ENCODE measurements at regions not wholly inside any gene's neighbourhood (a gene's known extent, or its start where the extent isn't known, plus 50 kb on each side); places are given as distances from the start of the nearest gene placed in this dataset.

GRCh38 chr3:31135546-31135945, 241.1 kb upstream of the GADL1 start:
- no peak for TF ChIP-seq CTCF (IDR thresholded peaks at IDR 0.05; ENCODE audit: insufficient read depth, low read length, severe bottlenecking)
- H3K36me3 ChIP-seq (ENCODE audit: control insufficient read depth, insufficient read depth, low read length): no peaks in the 10 kb centered on the region
- H3K27me3 ChIP-seq (ENCODE audit: control insufficient read depth, insufficient read depth, low read length): no peaks in the 10 kb centered on the region
- no peak for FAIRE-seq
- no peak for DNase-seq (ENCODE audit: low read depth)
- H3K4me3 ChIP-seq (ENCODE audit: low read depth, low read length): no peak overlapping the region

- TF ChIP-seq CTCF (IDR thresholded peaks at IDR 0.05; ENCODE audit: insufficient read depth, low read length, severe bottlenecking): no peak
- FAIRE-seq: no peak
- H3K27me3 ChIP-seq (ENCODE audit: control insufficient read depth, insufficient read depth, low read length): no peaks in the 10 kb centered on the region
- no peak overlapping the region for H3K4me3 ChIP-seq (ENCODE audit: low read depth, low read length)
- H3K36me3 ChIP-seq (ENCODE audit: control insufficient read depth, insufficient read depth, low read length): no peaks in the 10 kb centered on the region
- DNase-seq (ENCODE audit: low read depth): peak; percentile 45
Observed at GRCh38 chr3:31137718-31138465, 243.4 kb upstream of the GADL1 start.

- no peak for DNase-seq (ENCODE audit: low read depth)
- H3K36me3 ChIP-seq (ENCODE audit: control insufficient read depth, insufficient read depth, low read length): no peaks in the 10 kb centered on the region
- H3K27me3 ChIP-seq (ENCODE audit: control insufficient read depth, insufficient read depth, low read length): no peaks in the 10 kb centered on the region
- TF ChIP-seq CTCF (IDR thresholded peaks at IDR 0.05; ENCODE audit: insufficient read depth, low read length, severe bottlenecking): no peak
- FAIRE-seq: no peak
- H3K4me3 ChIP-seq (ENCODE audit: low read depth, low read length): no peak overlapping the region
Observed at GRCh38 chr3:31140470-31140869, 246.0 kb upstream of the GADL1 start.

GRCh38 chr3:31142139-31142538, 247.7 kb upstream of the GADL1 start:
- DNase-seq (ENCODE audit: low read depth): no peak
- H3K36me3 ChIP-seq (ENCODE audit: control insufficient read depth, insufficient read depth, low read length): no peaks in the 10 kb centered on the region
- no peak for TF ChIP-seq CTCF (IDR thresholded peaks at IDR 0.05; ENCODE audit: insufficient read depth, low read length, severe bottlenecking)
- no peaks in the 10 kb centered on the region for H3K27me3 ChIP-seq (ENCODE audit: control insufficient read depth, insufficient read depth, low read length)
- FAIRE-seq: no peak
- no peak overlapping the region for H3K4me3 ChIP-seq (ENCODE audit: low read depth, low read length)

GRCh38 chr3:31142543-31142942, 248.1 kb upstream of the GADL1 start:
- H3K27me3 ChIP-seq (ENCODE audit: control insufficient read depth, insufficient read depth, low read length): no peaks in the 10 kb centered on the region
- no peak for TF ChIP-seq CTCF (IDR thresholded peaks at IDR 0.05; ENCODE audit: insufficient read depth, low read length, severe bottlenecking)
- no peak for FAIRE-seq
- H3K36me3 ChIP-seq (ENCODE audit: control insufficient read depth, insufficient read depth, low read length): no peaks in the 10 kb centered on the region
- DNase-seq (ENCODE audit: low read depth): no peak
- no peak overlapping the region for H3K4me3 ChIP-seq (ENCODE audit: low read depth, low read length)

- Histone ChIP-seq H3K4me3 (ENCODE audit: low read depth, low read length) (no peak overlapping the region), H3K27me3 (ENCODE audit: control insufficient read depth, insufficient read depth, low read length) (no peaks in the 10 kb centered on the region), H3K36me3 (ENCODE audit: control insufficient read depth, insufficient read depth, low read length) (no peaks in the 10 kb centered on the region)
- no peak for DNase-seq (ENCODE audit: low read depth)
- no peak for TF ChIP-seq CTCF (IDR thresholded peaks at IDR 0.05; ENCODE audit: insufficient read depth, low read length, severe bottlenecking)
- FAIRE-seq: no peak
Observed at GRCh38 chr3:31145062-31145461, 250.6 kb upstream of the GADL1 start.

All from bronchial epithelial cell (primary cell).